ENCODE measurements at regions not wholly inside any gene's neighbourhood (a gene's known extent, or its start where the extent isn't known, plus 50 kb on each side); places are given as distances from the start of the nearest gene placed in this dataset.

GRCh38 chr2:166628478-166629136, 134.6 kb upstream of the SCN7A start:
- H3K56ac ChIP-seq (ENCODE audit: low read length) = peak overlapping the region; percentile 52
- no peak overlapping the region for H3K27ac ChIP-seq (ENCODE audit: low read depth, low read length)
- no peak overlapping the region for H3K9ac ChIP-seq (ENCODE audit: low read length)
- H3K18ac ChIP-seq (ENCODE audit: low read length) = no peak overlapping the region
- no peak overlapping the region for H3K4ac ChIP-seq (ENCODE audit: low read depth, low read length)
- peak; percentile 82 for DNase-seq
- no peak overlapping the region for H2BK15ac ChIP-seq (replicated peaks; ENCODE audit: low read depth)
- H4K5ac ChIP-seq (ENCODE audit: low read length) = no peak overlapping the region
- H3K79me2 ChIP-seq (ENCODE audit: control insufficient read depth, insufficient read depth, low read length) = no peaks in the 10 kb centered on the region
- H3K4me3 ChIP-seq (ENCODE audit: low read length) = no peak overlapping the region
- no peak overlapping the region for H3K4me2 ChIP-seq (ENCODE audit: low read length)
- no peaks in the 10 kb centered on the region for H3K36me3 ChIP-seq (ENCODE audit: control insufficient read depth, insufficient read depth, low read length)
- no peak overlapping the region for H3K23ac ChIP-seq (ENCODE audit: low read length)
- no peak overlapping the region for H4K8ac ChIP-seq (ENCODE audit: low read depth, low read length)
- no CpG with 5 or more reads among the region's 1 CpG for WGBS (ENCODE audit: extremely low coverage, insufficient coverage, low lambda C conversion rate)
- H3K27me3 ChIP-seq (ENCODE audit: insufficient read depth, low read length, poor library complexity) = no peaks in the 10 kb centered on the region
- H2BK5ac ChIP-seq (ENCODE audit: low read length) = no peak overlapping the region
- no peak overlapping the region for H2AK5ac ChIP-seq (ENCODE audit: low read length)
- no peak overlapping the region for H2BK120ac ChIP-seq (ENCODE audit: low read depth, low read length)
- H3K79me1 ChIP-seq (ENCODE audit: low read length) = no peaks in the 10 kb centered on the region
- peaks cover 7% of the 10 kb centered on the region for H3K4me1 ChIP-seq (ENCODE audit: control insufficient read depth, low read depth, low read length)

- peak; percentile 23 for DNase-seq
- no peak overlapping the region for H2BK120ac ChIP-seq (ENCODE audit: low read depth, low read length)
- no peaks in the 10 kb centered on the region for H3K79me1 ChIP-seq (ENCODE audit: low read length)
- no peak overlapping the region for H3K27ac ChIP-seq (ENCODE audit: low read depth, low read length)
- H3K4me2 ChIP-seq (ENCODE audit: low read length) = no peak overlapping the region
- H4K8ac ChIP-seq (ENCODE audit: low read depth, low read length) = no peak overlapping the region
- no peak overlapping the region for H2AK5ac ChIP-seq (ENCODE audit: low read length)
- WGBS (ENCODE audit: extremely low coverage, insufficient coverage, low lambda C conversion rate) = no CpG with 5 or more reads among the region's 2 CpGs
- no peak overlapping the region for H3K9ac ChIP-seq (ENCODE audit: low read length)
- H2BK5ac ChIP-seq (ENCODE audit: low read length) = no peak overlapping the region
- no peaks in the 10 kb centered on the region for H3K36me3 ChIP-seq (ENCODE audit: control insufficient read depth, insufficient read depth, low read length)
- H2BK15ac ChIP-seq (replicated peaks; ENCODE audit: low read depth) = no peak overlapping the region
- no peak overlapping the region for H3K23ac ChIP-seq (ENCODE audit: low read length)
- H3K18ac ChIP-seq (ENCODE audit: low read length) = no peak overlapping the region
- H3K4me3 ChIP-seq (ENCODE audit: low read length) = no peak overlapping the region
- H3K56ac ChIP-seq (ENCODE audit: low read length) = peak overlapping the region; percentile 15
- H3K4ac ChIP-seq (ENCODE audit: low read depth, low read length) = no peak overlapping the region
- no peaks in the 10 kb centered on the region for H3K79me2 ChIP-seq (ENCODE audit: control insufficient read depth, insufficient read depth, low read length)
- H4K5ac ChIP-seq (ENCODE audit: low read length) = no peak overlapping the region
- no peaks in the 10 kb centered on the region for H3K27me3 ChIP-seq (ENCODE audit: insufficient read depth, low read length, poor library complexity)
- peaks cover 7% of the 10 kb centered on the region for H3K4me1 ChIP-seq (ENCODE audit: control insufficient read depth, low read depth, low read length)
Measured at GRCh38 chr2:166627893-166628292, 133.8 kb upstream of the SCN7A start.

- Histone ChIP-seq H3K79me2 (ENCODE audit: control insufficient read depth, insufficient read depth, low read length) (no peaks in the 10 kb centered on the region), H3K4me2 (ENCODE audit: low read length) (no peak overlapping the region), H2BK5ac (ENCODE audit: low read length) (no peak overlapping the region), H2AK5ac (ENCODE audit: low read length) (no peak overlapping the region), H3K4me1 (ENCODE audit: control insufficient read depth, low read depth, low read length) (peaks cover 5% of the 10 kb centered on the region), H3K56ac (ENCODE audit: low read length) (no peak overlapping the region), H3K18ac (ENCODE audit: low read length) (no peak overlapping the region), H3K36me3 (ENCODE audit: control insufficient read depth, insufficient read depth, low read length) (no peaks in the 10 kb centered on the region), H3K27ac (ENCODE audit: low read depth, low read length) (no peak overlapping the region), H2BK120ac (ENCODE audit: low read depth, low read length) (no peak overlapping the region), H2BK15ac (replicated peaks; ENCODE audit: low read depth) (no peak overlapping the region), H3K9ac (ENCODE audit: low read length) (no peak overlapping the region), H4K8ac (ENCODE audit: low read depth, low read length) (no peak overlapping the region), H3K4ac (ENCODE audit: low read depth, low read length) (no peak overlapping the region), H4K5ac (ENCODE audit: low read length) (no peak overlapping the region), H3K23ac (ENCODE audit: low read length) (no peak overlapping the region), H3K79me1 (ENCODE audit: low read length) (no peaks in the 10 kb centered on the region), H3K27me3 (ENCODE audit: insufficient read depth, low read length, poor library complexity) (no peaks in the 10 kb centered on the region), H3K4me3 (ENCODE audit: low read length) (no peak overlapping the region)
- no CpG with 5 or more reads among the region's 1 CpG for WGBS (ENCODE audit: extremely low coverage, insufficient coverage, low lambda C conversion rate)
- no peak for DNase-seq
Measured at GRCh38 chr2:166625670-166626069, 131.6 kb upstream of the SCN7A start.

GRCh38 chr2:166614503-166614902, 120.5 kb upstream of the SCN7A start:
- no peak overlapping the region for H2BK120ac ChIP-seq (ENCODE audit: low read depth, low read length)

DNA sequence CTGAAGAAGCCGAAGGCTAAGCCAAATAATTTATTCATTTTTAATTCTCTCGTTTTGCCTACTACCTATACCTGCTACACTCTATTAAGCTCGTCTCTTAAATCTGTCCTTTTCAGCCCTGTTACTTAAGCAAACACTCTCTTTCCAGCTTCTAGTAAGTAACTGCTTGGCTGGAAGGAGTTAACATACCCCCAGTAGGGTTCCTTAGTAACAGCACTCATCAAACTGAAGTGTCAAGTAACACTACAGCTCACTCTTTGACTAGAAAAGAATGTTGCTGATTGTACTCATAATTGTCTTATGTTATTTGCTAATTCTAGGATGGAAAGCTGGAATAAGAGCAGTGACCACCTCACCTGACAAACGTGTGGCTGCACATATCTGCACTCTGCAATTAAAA, 120.0 kb upstream of the SCN7A start:
- H3K4ac ChIP-seq (ENCODE audit: low read depth, low read length) = no peak overlapping the region
- H4K5ac ChIP-seq (ENCODE audit: low read length) = no peak overlapping the region
- no peak overlapping the region for H3K56ac ChIP-seq (ENCODE audit: low read length)
- H3K27me3 ChIP-seq (ENCODE audit: insufficient read depth, low read length, poor library complexity) = no peaks in the 10 kb centered on the region
- H3K79me1 ChIP-seq (ENCODE audit: low read length) = no peaks in the 10 kb centered on the region
- no CpG with 5 or more reads among the region's 4 CpGs for WGBS (ENCODE audit: extremely low coverage, insufficient coverage, low lambda C conversion rate)
- no peak overlapping the region for H3K23ac ChIP-seq (ENCODE audit: low read length)
- H3K4me2 ChIP-seq (ENCODE audit: low read length) = no peak overlapping the region
- H2BK5ac ChIP-seq (ENCODE audit: low read length) = no peak overlapping the region
- H3K79me2 ChIP-seq (ENCODE audit: control insufficient read depth, insufficient read depth, low read length) = no peaks in the 10 kb centered on the region
- H3K27ac ChIP-seq (ENCODE audit: low read depth, low read length) = no peak overlapping the region
- H3K18ac ChIP-seq (ENCODE audit: low read length) = peak overlapping the region; percentile 80
- no peaks in the 10 kb centered on the region for H3K36me3 ChIP-seq (ENCODE audit: control insufficient read depth, insufficient read depth, low read length)
- H3K9ac ChIP-seq (ENCODE audit: low read length) = no peak overlapping the region
- H2AK5ac ChIP-seq (ENCODE audit: low read length) = no peak overlapping the region
- no peak overlapping the region for H3K4me3 ChIP-seq (ENCODE audit: low read length)
- peak; percentile 23 for DNase-seq
- no peak overlapping the region for H2BK120ac ChIP-seq (ENCODE audit: low read depth, low read length)
- H3K4me1 ChIP-seq (ENCODE audit: control insufficient read depth, low read depth, low read length) = no peaks in the 10 kb centered on the region
- no peak overlapping the region for H2BK15ac ChIP-seq (replicated peaks; ENCODE audit: low read depth)
- H4K8ac ChIP-seq (ENCODE audit: low read depth, low read length) = no peak overlapping the region

More at GRCh38 chr2:166614503-166614902, 120.5 kb upstream of the SCN7A start:
- no peak overlapping the region for H3K23ac ChIP-seq (ENCODE audit: low read length)
- no peaks in the 10 kb centered on the region for H3K27me3 ChIP-seq (ENCODE audit: insufficient read depth, low read length, poor library complexity)
- H3K4me1 ChIP-seq (ENCODE audit: control insufficient read depth, low read depth, low read length) = no peaks in the 10 kb centered on the region
- H3K79me2 ChIP-seq (ENCODE audit: control insufficient read depth, insufficient read depth, low read length) = no peaks in the 10 kb centered on the region
- no peaks in the 10 kb centered on the region for H3K36me3 ChIP-seq (ENCODE audit: control insufficient read depth, insufficient read depth, low read length)
- no peaks in the 10 kb centered on the region for H3K79me1 ChIP-seq (ENCODE audit: low read length)
- no peak overlapping the region for H4K5ac ChIP-seq (ENCODE audit: low read length)
- DNase-seq = no peak
- H2AK5ac ChIP-seq (ENCODE audit: low read length) = no peak overlapping the region
- no peak overlapping the region for H3K9ac ChIP-seq (ENCODE audit: low read length)
- no peak overlapping the region for H2BK5ac ChIP-seq (ENCODE audit: low read length)
- no peak overlapping the region for H4K8ac ChIP-seq (ENCODE audit: low read depth, low read length)
- H3K18ac ChIP-seq (ENCODE audit: low read length) = no peak overlapping the region
- no peak overlapping the region for H2BK15ac ChIP-seq (replicated peaks; ENCODE audit: low read depth)
- no peak overlapping the region for H3K27ac ChIP-seq (ENCODE audit: low read depth, low read length)
- no peak overlapping the region for H3K56ac ChIP-seq (ENCODE audit: low read length)
- no peak overlapping the region for H3K4me2 ChIP-seq (ENCODE audit: low read length)
- no peak overlapping the region for H3K4ac ChIP-seq (ENCODE audit: low read depth, low read length)
- no peak overlapping the region for H3K4me3 ChIP-seq (ENCODE audit: low read length)

- H2BK5ac ChIP-seq (ENCODE audit: low read length) = no peak overlapping the region
- WGBS (ENCODE audit: extremely low coverage, insufficient coverage, low lambda C conversion rate) = no CpG with 5 or more reads among the region's 1 CpG
- no peak overlapping the region for H3K4me3 ChIP-seq (ENCODE audit: low read length)
- H3K23ac ChIP-seq (ENCODE audit: low read length) = no peak overlapping the region
- H2BK15ac ChIP-seq (replicated peaks; ENCODE audit: low read depth) = no peak overlapping the region
- no peak for DNase-seq
- H3K36me3 ChIP-seq (ENCODE audit: control insufficient read depth, insufficient read depth, low read length) = no peaks in the 10 kb centered on the region
- no peak overlapping the region for H4K5ac ChIP-seq (ENCODE audit: low read length)
- peaks cover 2% of the 10 kb centered on the region for H3K4me1 ChIP-seq (ENCODE audit: control insufficient read depth, low read depth, low read length)
- no peaks in the 10 kb centered on the region for H3K79me2 ChIP-seq (ENCODE audit: control insufficient read depth, insufficient read depth, low read length)
- H3K9ac ChIP-seq (ENCODE audit: low read length) = no peak overlapping the region
- H3K27me3 ChIP-seq (ENCODE audit: insufficient read depth, low read length, poor library complexity) = no peaks in the 10 kb centered on the region
- H4K8ac ChIP-seq (ENCODE audit: low read depth, low read length) = no peak overlapping the region
- no peak overlapping the region for H3K4me2 ChIP-seq (ENCODE audit: low read length)
- no peaks in the 10 kb centered on the region for H3K79me1 ChIP-seq (ENCODE audit: low read length)
- no peak overlapping the region for H2AK5ac ChIP-seq (ENCODE audit: low read length)
- no peak overlapping the region for H3K27ac ChIP-seq (ENCODE audit: low read depth, low read length)
- no peak overlapping the region for H3K18ac ChIP-seq (ENCODE audit: low read length)
- H2BK120ac ChIP-seq (ENCODE audit: low read depth, low read length) = no peak overlapping the region
- no peak overlapping the region for H3K56ac ChIP-seq (ENCODE audit: low read length)
- H3K4ac ChIP-seq (ENCODE audit: low read depth, low read length) = no peak overlapping the region
Measured at GRCh38 chr2:166613226-166613625, 119.2 kb upstream of the SCN7A start.
